ENCODE measurements at regions not wholly inside any gene's neighbourhood (a gene's known extent, or its start where the extent isn't known, plus 50 kb on each side); places are given as distances from the start of the nearest gene placed in this dataset.
"Not testable (repeated sequence)": the region's sequence is repeated elsewhere in the genome, so short reads cannot be mapped to it uniquely, and the experiment has no call there.

- DNase-seq (ENCODE audit: low read depth in 2 of 2), result no peak
Observed at GRCh38 chr3:106981392-106981791, 395.8 kb upstream of the CCDC54 start.

GRCh38 chr3:106985721-106986120 is 391.5 kb upstream of the CCDC54 start:
- no peak for DNase-seq (ENCODE audit: low read depth in 2 of 2)

- DNase-seq (ENCODE audit: low read depth in 2 of 2), result not testable (repeated sequence)
Observed at GRCh38 chr3:106998841-106999682, 378.2 kb upstream of the CCDC54 start.

GRCh38 chr3:107001635-107002034 is 375.6 kb upstream of the CCDC54 start:
- no peak for DNase-seq (ENCODE audit: low read depth in 2 of 2)

GRCh38 chr3:107005352-107005751 is 371.9 kb upstream of the CCDC54 start:
- DNase-seq (ENCODE audit: low read depth in 2 of 2), result not testable (repeated sequence)

GRCh38 chr3:107008213-107008612 is 369.0 kb upstream of the CCDC54 start:
- no peak for DNase-seq (ENCODE audit: low read depth in 2 of 2)

- no peak for DNase-seq (ENCODE audit: low read depth in 2 of 2)
Observed at GRCh38 chr3:107013641-107014040, 363.6 kb upstream of the CCDC54 start.

GRCh38 chr3:107024551-107025026 is 352.6 kb upstream of the CCDC54 start:
- DNase-seq (ENCODE audit: low read depth in 2 of 2), result no peak

- DNase-seq (ENCODE audit: low read depth in 2 of 2), result no peak
Observed at GRCh38 chr3:107025961-107026360, 351.3 kb upstream of the CCDC54 start.

GRCh38 chr3:107028086-107028485 is 349.2 kb upstream of the CCDC54 start:
- DNase-seq (ENCODE audit: low read depth in 2 of 2), result no peak

- DNase-seq (ENCODE audit: low read depth in 2 of 2), result no peak
Observed at GRCh38 chr3:107028626-107029025, 348.6 kb upstream of the CCDC54 start.

GRCh38 chr3:107032111-107032510 is 345.1 kb upstream of the CCDC54 start:
- DNase-seq (ENCODE audit: low read depth in 2 of 2), result no peak

- no peak for DNase-seq (ENCODE audit: low read depth in 2 of 2)
Observed at GRCh38 chr3:107034142-107034541, 343.1 kb upstream of the CCDC54 start.

- no peak for DNase-seq (ENCODE audit: low read depth in 2 of 2)
Observed at GRCh38 chr3:107035176-107035575, 342.1 kb upstream of the CCDC54 start.

GRCh38 chr3:107044677-107045076 is 332.6 kb upstream of the CCDC54 start:
- DNase-seq (ENCODE audit: low read depth in 2 of 2), result no peak

- no peak for DNase-seq (ENCODE audit: low read depth in 2 of 2)
Observed at GRCh38 chr3:107045791-107046190, 331.4 kb upstream of the CCDC54 start.

GRCh38 chr3:107055181-107055942 is 321.9 kb upstream of the CCDC54 start:
- DNase-seq (ENCODE audit: low read depth in 2 of 2), result no peak

GRCh38 chr3:107061466-107061865 is 315.8 kb upstream of the CCDC54 start:
- no peak for DNase-seq (ENCODE audit: low read depth in 2 of 2)

- no peak for DNase-seq (ENCODE audit: low read depth in 2 of 2)
Observed at GRCh38 chr3:107062310-107062709, 314.9 kb upstream of the CCDC54 start.

- no peak for DNase-seq (ENCODE audit: low read depth in 2 of 2)
Observed at GRCh38 chr3:107062787-107063186, 314.5 kb upstream of the CCDC54 start.

- DNase-seq (ENCODE audit: low read depth in 2 of 2), result no peak
Observed at GRCh38 chr3:107063351-107063750, 313.9 kb upstream of the CCDC54 start.

GRCh38 chr3:107064405-107065060 is 312.7 kb upstream of the CCDC54 start:
- peak; percentile 13 to 20 for DNase-seq (ENCODE audit: low read depth in 2 of 2)
